Neural progenitor cell (in vitro differentiated cells): ENCODE measurements at regions not wholly inside any gene's neighbourhood (a gene's known extent, or its start where the extent isn't known, plus 50 kb on each side); places are given as distances from the start of the nearest gene placed in this dataset.

Experiments used
- CTCF ChIP-seq: fragments of 200-600 bp; sonication (generic); IDR thresholded peaks from 2 replicates; pipeline ENCODE4 v1.5.1; 2017; ENCODE audit warnings: antibody characterized with exemption, mild to moderate bottlenecking
- EZH2 ChIP-seq: fragments of 200-600 bp; sonication (generic); IDR thresholded peaks from 2 replicates; pipeline ENCODE4 v1.6.1; 2017; ENCODE audit warnings: antibody characterized with exemption, mild to moderate bottlenecking, moderate library complexity

GRCh38 chr14:71221119-71221518 lies 313.9 kb downstream of the PCNX1 start:
- TF ChIP-seq CTCF (no peak), EZH2 (no peak)
